HepG2 (cell line): ENCODE measurements at regions not wholly inside any gene's neighbourhood (a gene's known extent, or its start where the extent isn't known, plus 50 kb on each side); places are given as distances from the start of the nearest gene placed in this dataset.
A peak's percentile ranks its signal among the peaks of the same experiment; 100 is the strongest.
"Not testable (repeated sequence)": the region's sequence is repeated elsewhere in the genome, so short reads cannot be mapped to it uniquely, and the experiment has no call there.

Experiments used
- ATAC-seq: fragments of 200-7000 bp; cut with Tn5 transposase; 3 replicates; pipeline ENCODE4 v1.9.1; 2020; ENCODE audit warnings: mild to moderate bottlenecking, moderate library complexity
- BruUV-seq: library from RNA; stranded (reverse); fragments of 400-500 nt; replicated peaks from 2 replicates; lab custom pipeline; 2021; lab: Mats Ljungman, UMichigan
- CTCF ChIA-PET: fragments of 300-600 bp; formaldehyde crosslinking; extraction: SDS; loops from one replicate; lab custom pipeline; 2021; ENCODE audit warnings: low total read pairs, inconsistent platforms, low intra/inter-chr PET ratio; lab: Yijun Ruan, JAX
- POLR2A ChIA-PET: fragments of 350-600 bp; sonication (Branson Sonifier 250); formaldehyde crosslinking; loops from one replicate; lab custom pipeline; 2020; ENCODE audit warnings: antibody characterized with exemption, inconsistent platforms; lab: Yijun Ruan, JAX
- DNase-seq: peaks from one replicate; pipeline ENCODE4 v3.0.0-alpha.2; 2015; ENCODE audit warnings: low spot score
- FAIRE-seq: peaks from 3 replicates; lab custom pipeline; 2011; peaks lifted over from hg19 to GRCh38; lab: Jason Lieb, UNC
- H2AFZ ChIP-seq: one replicate; pipeline ENCODE4 v1.6.1; 2011; ENCODE audit warnings: low read length, inconsistent platforms
- H3K27ac ChIP-seq: fragments of 300-600 bp; 3 replicates; pipeline ENCODE4 v1.8.0; 2011; ENCODE audit warnings: mixed run types, mild to moderate bottlenecking, mixed read lengths, low read length, inconsistent platforms; ENCODE audit not compliant: insufficient read depth; ENCODE audit errors: extremely low read length
- H3K27me3 ChIP-seq, 2 experiments: fragments of 200-600 bp in 1 of 2; 2 replicates in 1 of 2; 3 replicates in 1 of 2; pipeline versions ENCODE4 v1.6.0 to v1.8.0; 2011; ENCODE audit warnings: low read length in 2 of 2, mild to moderate bottlenecking in 2 of 2, moderate library complexity in 2 of 2, inconsistent platforms in 1 of 2; ENCODE audit not compliant: insufficient read depth in 2 of 2, control insufficient read depth in 1 of 2
- H3K36me3 ChIP-seq, 2 experiments: fragments of 200-600 bp in 1 of 2; replicated peaks in 1 of 2; 2 replicates in 1 of 2; 3 replicates in 1 of 2; pipeline versions ENCODE4 v1.5.1 to v1.8.0; 2011; ENCODE audit warnings: low read length in 2 of 2, inconsistent platforms in 1 of 2; ENCODE audit not compliant: insufficient read depth in 2 of 2, control insufficient read depth in 1 of 2
- H3K4me1 ChIP-seq: 2 replicates; pipeline ENCODE4 v1.5.1; 2012; ENCODE audit warnings: low read length, inconsistent platforms; ENCODE audit not compliant: insufficient read depth
- H3K4me2 ChIP-seq: 2 replicates; pipeline ENCODE4 v1.6.0; 2011; ENCODE audit warnings: low read depth, low read length, inconsistent platforms
- H3K4me3 ChIP-seq, 3 experiments: fragments of 200-600 bp in 1 of 3; sonication (generic), shearing (Covaris generic) in 1 of 3; replicated peaks in 1 of 3; 2 replicates each; pipeline ENCODE4 v1.5.1; 2011 to 2016; ENCODE audit warnings: low read length in 3 of 3, inconsistent platforms in 2 of 3, low read depth in 2 of 3, mild to moderate bottlenecking in 2 of 3, control low read depth in 1 of 3, mixed read lengths in 1 of 3; ENCODE audit not compliant: insufficient read depth in 1 of 3
- H3K79me2 ChIP-seq: one replicate; pipeline ENCODE4 v1.6.1; 2011; ENCODE audit warnings: low read length, inconsistent platforms; ENCODE audit not compliant: insufficient read depth
- H3K9ac ChIP-seq: 2 replicates; pipeline ENCODE4 v1.6.0; 2011; ENCODE audit warnings: mild to moderate bottlenecking, low read depth, low read length, inconsistent platforms; ENCODE audit not compliant: insufficient read depth
- H3K9me3 ChIP-seq: 2 replicates; pipeline ENCODE4 v1.5.1; 2012; ENCODE audit warnings: mild to moderate bottlenecking, low read length
- H4K20me1 ChIP-seq: 2 replicates; pipeline ENCODE4 v1.6.0; 2011; ENCODE audit warnings: inconsistent platforms, mild to moderate bottlenecking, low read length, moderate library complexity; ENCODE audit not compliant: insufficient read depth
- ATM ChIP-seq: fragments of 450-650 bp; IDR thresholded peaks from 2 replicates; pipeline ENCODE4 v1.7.1; 2017; ENCODE audit warnings: mild to moderate bottlenecking, borderline replicate concordance
- IKZF1 ChIP-seq: fragments of 450-650 bp; IDR thresholded peaks from 2 replicates; pipeline ENCODE4 v1.7.1; 2016
- NFRKB ChIP-seq: fragments of 450-650 bp; IDR thresholded peaks from 2 replicates; pipeline ENCODE4 v1.6.1; 2017
- SMARCE1 ChIP-seq: fragments of 450-650 bp; IDR thresholded peaks from 2 replicates; pipeline ENCODE4 v1.6.1; 2017; ENCODE audit warnings: borderline replicate concordance
- ZFY ChIP-seq: sonication (generic); formaldehyde crosslinking; IDR thresholded peaks from 2 replicates; pipeline ENCODE4 v1.4.0; 2020; ENCODE audit warnings: missing genetic modification reagents
- ZNF562 ChIP-seq: sonication (generic); formaldehyde crosslinking; IDR thresholded peaks from 2 replicates; pipeline ENCODE4 v1.8.0; 2022; ENCODE audit warnings: missing genetic modification reagents, borderline replicate concordance
- WGBS: methylation state at CpG from one replicate; pipeline ENCODE4 v1.1.6; 2017; ENCODE audit warnings: low lambda C conversion rate; 5-methylcytosine and 5-hydroxymethylcytosine counted together
- in situ Hi-C: cut with HindIII; loops from 2 replicates; pipeline ENCODE4 v1.10.0; 2017; ENCODE audit warnings: low pct_unique_long_range_greater_than_20kb; ENCODE audit not compliant: extremely low pct_ligation_motif_present
- intact Hi-C: fragments of 100-400 bp; cut with micrococcal nuclease; formaldehyde crosslinking; loops from one replicate; pipeline ENCODE4 v1.10.0; 2022; ENCODE audit not compliant: unreplicated experiment
- TF ChIP-seq, protein P1 (sequence below): sonication (generic); formaldehyde crosslinking; IDR thresholded peaks from 2 replicates; pipeline ENCODE4 v1.5.1; 2020; ENCODE audit warnings: missing genetic modification reagents, mild to moderate bottlenecking, borderline replicate concordance
- TF ChIP-seq, protein P2 (sequence below): IDR thresholded peaks from 2 replicates; pipeline ENCODE4 v1.6.1; 2012; ENCODE audit warnings: low read length, improper control_type of control experiment

DNA sequence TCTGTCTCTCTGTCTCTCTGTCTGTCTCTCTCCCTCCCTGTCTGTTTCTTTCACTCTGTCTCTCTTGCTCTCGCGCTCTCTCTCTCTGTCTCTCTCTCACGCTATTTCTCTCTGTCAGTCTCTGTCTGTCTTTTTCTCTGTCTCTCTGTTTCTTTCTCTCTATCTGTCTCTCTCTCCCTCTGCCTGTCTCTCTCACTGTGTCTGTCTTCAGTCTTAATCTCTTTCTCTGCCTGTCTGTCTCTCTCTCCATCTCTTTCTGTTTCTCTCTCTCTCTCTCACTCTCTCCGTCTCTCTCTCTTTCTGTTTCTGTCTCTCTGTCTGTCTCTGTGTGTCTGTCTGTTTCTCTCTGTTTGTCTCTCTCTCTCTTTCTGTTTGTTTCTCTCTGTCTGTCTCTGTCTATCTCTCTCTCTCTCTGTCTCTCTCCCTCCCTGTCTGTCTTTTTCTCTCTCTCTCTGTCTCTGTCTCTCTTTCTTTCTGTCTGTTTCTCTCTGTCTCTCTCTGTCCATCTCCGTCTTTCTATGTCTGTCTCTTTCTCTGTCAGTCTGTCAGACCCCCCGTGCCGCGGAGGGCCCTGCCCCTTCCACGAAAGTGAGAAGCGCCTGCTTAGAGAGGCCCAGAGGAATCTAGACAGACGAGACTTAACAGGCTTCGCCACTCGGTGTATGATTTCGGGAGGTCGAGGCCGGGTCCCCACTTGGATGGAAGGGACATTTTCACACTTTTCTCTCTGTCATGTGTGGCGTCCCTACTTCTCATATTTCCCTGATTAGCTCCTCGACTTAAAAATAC is 346.3 kb upstream of the DEFB115 start (continued):
- TF ChIP-seq, protein P1, sequence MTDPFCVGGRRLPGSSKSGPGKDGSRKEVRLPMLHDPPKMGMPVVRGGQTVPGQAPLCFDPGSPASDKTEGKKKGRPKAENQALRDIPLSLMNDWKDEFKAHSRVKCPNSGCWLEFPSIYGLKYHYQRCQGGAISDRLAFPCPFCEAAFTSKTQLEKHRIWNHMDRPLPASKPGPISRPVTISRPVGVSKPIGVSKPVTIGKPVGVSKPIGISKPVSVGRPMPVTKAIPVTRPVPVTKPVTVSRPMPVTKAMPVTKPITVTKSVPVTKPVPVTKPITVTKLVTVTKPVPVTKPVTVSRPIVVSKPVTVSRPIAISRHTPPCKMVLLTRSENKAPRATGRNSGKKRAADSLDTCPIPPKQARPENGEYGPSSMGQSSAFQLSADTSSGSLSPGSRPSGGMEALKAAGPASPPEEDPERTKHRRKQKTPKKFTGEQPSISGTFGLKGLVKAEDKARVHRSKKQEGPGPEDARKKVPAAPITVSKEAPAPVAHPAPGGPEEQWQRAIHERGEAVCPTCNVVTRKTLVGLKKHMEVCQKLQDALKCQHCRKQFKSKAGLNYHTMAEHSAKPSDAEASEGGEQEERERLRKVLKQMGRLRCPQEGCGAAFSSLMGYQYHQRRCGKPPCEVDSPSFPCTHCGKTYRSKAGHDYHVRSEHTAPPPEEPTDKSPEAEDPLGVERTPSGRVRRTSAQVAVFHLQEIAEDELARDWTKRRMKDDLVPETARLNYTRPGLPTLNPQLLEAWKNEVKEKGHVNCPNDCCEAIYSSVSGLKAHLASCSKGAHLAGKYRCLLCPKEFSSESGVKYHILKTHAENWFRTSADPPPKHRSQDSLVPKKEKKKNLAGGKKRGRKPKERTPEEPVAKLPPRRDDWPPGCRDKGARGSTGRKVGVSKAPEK (CRISPR knock-in tag), result no peak
- TF ChIP-seq ZFY (CRISPR knock-in tag) (no peak), IKZF1 (0 out of 2 replicates have a peak, but pooled peaks have one; percentile 69), SMARCE1 (no peak), ZNF562 (CRISPR knock-in tag) (no peak), ATM (peak; percentile 38; the same call in 1 of the 2 replicates), NFRKB (peak; percentile 19; the same call in 1 of the 2 replicates)
- TF ChIP-seq, protein P2, sequence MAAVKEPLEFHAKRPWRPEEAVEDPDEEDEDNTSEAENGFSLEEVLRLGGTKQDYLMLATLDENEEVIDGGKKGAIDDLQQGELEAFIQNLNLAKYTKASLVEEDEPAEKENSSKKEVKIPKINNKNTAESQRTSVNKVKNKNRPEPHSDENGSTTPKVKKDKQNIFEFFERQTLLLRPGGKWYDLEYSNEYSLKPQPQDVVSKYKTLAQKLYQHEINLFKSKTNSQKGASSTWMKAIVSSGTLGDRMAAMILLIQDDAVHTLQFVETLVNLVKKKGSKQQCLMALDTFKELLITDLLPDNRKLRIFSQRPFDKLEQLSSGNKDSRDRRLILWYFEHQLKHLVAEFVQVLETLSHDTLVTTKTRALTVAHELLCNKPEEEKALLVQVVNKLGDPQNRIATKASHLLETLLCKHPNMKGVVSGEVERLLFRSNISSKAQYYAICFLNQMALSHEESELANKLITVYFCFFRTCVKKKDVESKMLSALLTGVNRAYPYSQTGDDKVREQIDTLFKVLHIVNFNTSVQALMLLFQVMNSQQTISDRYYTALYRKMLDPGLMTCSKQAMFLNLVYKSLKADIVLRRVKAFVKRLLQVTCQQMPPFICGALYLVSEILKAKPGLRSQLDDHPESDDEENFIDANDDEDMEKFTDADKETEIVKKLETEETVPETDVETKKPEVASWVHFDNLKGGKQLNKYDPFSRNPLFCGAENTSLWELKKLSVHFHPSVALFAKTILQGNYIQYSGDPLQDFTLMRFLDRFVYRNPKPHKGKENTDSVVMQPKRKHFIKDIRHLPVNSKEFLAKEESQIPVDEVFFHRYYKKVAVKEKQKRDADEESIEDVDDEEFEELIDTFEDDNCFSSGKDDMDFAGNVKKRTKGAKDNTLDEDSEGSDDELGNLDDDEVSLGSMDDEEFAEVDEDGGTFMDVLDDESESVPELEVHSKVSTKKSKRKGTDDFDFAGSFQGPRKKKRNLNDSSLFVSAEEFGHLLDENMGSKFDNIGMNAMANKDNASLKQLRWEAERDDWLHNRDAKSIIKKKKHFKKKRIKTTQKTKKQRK, result no peak
- TF ChIP-seq, all 625 proteins: peak for 5

DNA sequence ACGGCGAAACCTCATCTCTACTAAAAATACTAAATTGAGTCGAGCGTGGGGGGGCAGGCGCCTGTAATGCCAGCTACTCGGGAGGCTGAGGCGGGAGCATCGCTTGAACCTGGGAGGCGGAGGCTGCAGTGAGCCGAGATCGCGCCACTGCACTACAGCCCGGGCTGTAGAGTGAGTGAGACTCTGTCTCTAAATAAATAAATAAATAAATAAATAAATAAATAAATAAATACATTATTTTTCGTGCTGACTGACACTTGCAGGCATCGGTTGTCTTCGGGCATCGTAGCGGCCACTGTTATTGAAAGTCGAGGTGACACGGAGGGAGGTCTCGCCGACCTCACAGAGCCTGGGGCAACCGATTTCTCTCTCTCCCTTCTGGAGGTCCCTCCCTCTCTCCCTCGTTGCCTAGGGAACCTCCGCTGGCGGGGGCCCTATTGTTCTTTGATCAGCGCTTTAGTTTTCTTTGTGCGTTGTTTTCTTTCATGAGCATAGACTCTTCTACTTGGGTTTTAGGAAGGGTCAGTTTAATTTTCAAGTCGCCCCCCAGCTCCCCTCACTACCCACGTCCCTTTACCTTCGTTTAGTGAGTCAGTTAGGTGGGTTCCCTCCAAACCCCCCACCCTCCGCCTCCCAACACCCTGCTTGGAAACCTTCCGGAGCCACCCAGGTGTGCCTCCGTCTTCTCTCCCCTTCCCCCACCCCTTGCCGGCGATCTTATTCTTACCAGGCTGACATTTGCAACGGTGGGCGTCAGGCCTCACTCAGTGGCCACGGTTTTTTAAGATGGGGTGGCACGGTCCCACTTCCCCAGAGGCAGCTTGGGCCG is 345.4 kb upstream of the DEFB115 start:
- POLR2A ChIA-PET, ATAC-seq, H3K36me3 ChIP-seq, H3K79me2 ChIP-seq, H3K4me1 ChIP-seq, BruUV-seq, CTCF ChIA-PET, H2AFZ ChIP-seq, H3K9me3 ChIP-seq, in situ Hi-C loops, H3K27ac ChIP-seq, H4K20me1 ChIP-seq, H3K27me3 ChIP-seq, intact Hi-C loops, H3K4me2 ChIP-seq, DNase-seq, H3K4me3 ChIP-seq, FAIRE-seq, H3K9ac ChIP-seq: not testable (repeated sequence)
- WGBS, result 58% methylated on average over 41 of the region's 41 CpGs

DNA sequence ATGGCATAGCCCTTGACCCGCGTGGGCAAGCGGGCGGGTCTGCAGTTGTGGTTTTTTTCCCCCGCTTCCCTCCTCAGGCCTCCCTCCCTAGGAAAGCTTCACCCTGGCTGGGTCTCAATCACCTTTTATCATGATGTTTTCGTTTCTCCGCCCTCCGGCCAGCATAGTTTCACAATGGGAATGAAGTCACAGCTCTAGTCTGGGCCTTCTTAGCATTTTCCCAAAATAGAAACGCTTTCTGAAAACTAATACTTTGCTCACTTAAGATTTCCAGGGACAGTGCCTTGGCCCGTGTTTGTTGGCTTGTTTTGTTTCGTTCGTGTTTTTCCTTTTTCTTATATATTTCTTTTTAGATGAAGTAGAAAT is 344.8 kb upstream of the DEFB115 start:
- H3K4me2 ChIP-seq, POLR2A ChIA-PET, FAIRE-seq, intact Hi-C loops, H3K9ac ChIP-seq, H2AFZ ChIP-seq, CTCF ChIA-PET, DNase-seq, H3K4me3 ChIP-seq, H4K20me1 ChIP-seq, H3K36me3 ChIP-seq, H3K4me1 ChIP-seq, H3K79me2 ChIP-seq, H3K27me3 ChIP-seq, H3K27ac ChIP-seq, BruUV-seq, H3K9me3 ChIP-seq, in situ Hi-C loops, ATAC-seq: not testable (repeated sequence)
- 15% methylated on average over 12 of the region's 12 CpGs for WGBS
